ENCODE measurements at regions not wholly inside any gene's neighbourhood (a gene's known extent, or its start where the extent isn't known, plus 50 kb on each side); places are given as distances from the start of the nearest gene placed in this dataset.

GRCh38 chr4:136909626-136910025, 622.7 kb downstream of the PCDH18 start:
- Histone ChIP-seq H3K4me1 (no peaks in the 10 kb centered on the region), H3K27ac (no peak overlapping the region), H3K9me3 (no peaks in the 10 kb centered on the region), H3K27me3 (ENCODE audit: low read depth) (no peaks in the 10 kb centered on the region), H3K36me3 (no peaks in the 10 kb centered on the region), H3K4me3 (no peak overlapping the region)
- no peak for ATAC-seq
- intact Hi-C loops (cut with DNase I) = no loop called here
- TF ChIP-seq CTCF (IDR thresholded peaks at IDR 0.05) = no peak
- DNase-seq = no peak

- Histone ChIP-seq H3K9me3 (no peaks in the 10 kb centered on the region), H3K27ac (no peak overlapping the region), H3K36me3 (no peaks in the 10 kb centered on the region), H3K4me1 (no peaks in the 10 kb centered on the region), H3K27me3 (ENCODE audit: low read depth) (no peaks in the 10 kb centered on the region), H3K4me3 (no peak overlapping the region)
- TF ChIP-seq CTCF (IDR thresholded peaks at IDR 0.05) = no peak
- ATAC-seq (no peak), DNase-seq (no peak)
- intact Hi-C loops (cut with DNase I) = no loop called here
These were observed 624.2 kb downstream of the PCDH18 start for GRCh38 chr4:136908122-136908521.

- H3K36me3 ChIP-seq = no peaks in the 10 kb centered on the region
- no peak for TF ChIP-seq CTCF (IDR thresholded peaks at IDR 0.05)
- H3K4me3 ChIP-seq = no peak overlapping the region
- H3K4me1 ChIP-seq = no peaks in the 10 kb centered on the region
- H3K9me3 ChIP-seq = no peaks in the 10 kb centered on the region
- no peak overlapping the region for H3K27ac ChIP-seq
- H3K27me3 ChIP-seq (ENCODE audit: low read depth) = no peaks in the 10 kb centered on the region
- intact Hi-C loops (cut with DNase I) = no loop called here
- no peak for ATAC-seq
- DNase-seq = no peak
These were observed 631.6 kb downstream of the PCDH18 start for GRCh38 chr4:136900696-136901095.

DNA sequence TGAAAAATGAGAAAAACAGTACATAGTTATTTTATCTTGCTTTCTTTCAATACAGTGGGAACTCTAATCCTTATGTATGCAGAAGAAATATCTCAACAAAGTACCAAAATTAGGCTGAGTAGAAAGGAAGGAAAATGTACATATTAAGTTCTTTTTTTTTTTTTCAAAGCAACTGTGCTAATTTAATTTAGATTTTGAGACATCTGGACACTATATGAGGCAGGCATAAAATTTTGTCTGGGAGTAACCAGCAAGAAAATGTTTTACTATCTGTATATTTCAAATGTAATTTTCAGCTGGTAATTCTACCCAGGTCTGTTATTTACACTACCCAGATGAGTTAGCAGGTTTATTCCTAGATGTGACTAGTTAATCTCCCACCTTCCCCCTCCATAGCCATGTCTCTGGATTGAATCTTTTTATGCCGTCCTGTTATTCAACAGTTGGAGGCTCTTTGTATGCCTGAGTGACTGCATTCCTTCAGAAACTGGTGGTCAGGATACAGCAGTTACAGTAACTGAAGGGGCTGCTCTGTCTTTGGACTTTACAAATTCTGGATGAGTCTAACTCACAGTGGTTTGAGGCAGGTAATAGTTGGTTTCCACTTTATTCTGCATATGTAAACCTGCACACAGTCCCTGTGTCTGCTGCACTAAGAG, 633.6 kb downstream of the PCDH18 start:
- Histone ChIP-seq H3K27me3 (ENCODE audit: low read depth) (no peaks in the 10 kb centered on the region), H3K4me1 (no peaks in the 10 kb centered on the region), H3K4me3 (no peak overlapping the region), H3K9me3 (no peaks in the 10 kb centered on the region), H3K36me3 (no peaks in the 10 kb centered on the region), H3K27ac (no peak overlapping the region)
- ATAC-seq (no peak), DNase-seq (no peak)
- intact Hi-C loops (cut with DNase I) = no loop called here
- no peak for TF ChIP-seq CTCF (IDR thresholded peaks at IDR 0.05)

DNA sequence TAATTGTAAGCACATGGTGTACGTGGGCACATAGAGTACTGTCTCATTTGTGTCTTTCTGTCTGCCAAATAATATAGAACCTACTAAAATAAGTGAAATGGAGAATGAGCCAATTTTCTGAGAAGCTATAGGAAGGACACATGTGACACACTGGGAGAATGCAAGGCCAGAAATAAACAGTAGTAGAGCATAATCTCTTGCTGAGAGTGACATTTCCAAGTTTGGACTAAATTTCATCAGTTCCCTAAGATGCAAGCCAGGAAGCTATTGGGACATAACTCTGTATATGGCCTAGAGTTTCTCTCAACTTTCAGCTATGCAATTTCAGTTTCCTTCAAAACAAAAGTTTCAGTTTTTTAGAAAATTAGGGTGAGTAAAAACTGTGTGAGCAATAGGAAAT, 638.7 kb downstream of the PCDH18 start:
- intact Hi-C loops (cut with DNase I) = no loop called here
- no peak overlapping the region for H3K27ac ChIP-seq
- no peaks in the 10 kb centered on the region for H3K27me3 ChIP-seq (ENCODE audit: low read depth)
- no peak for TF ChIP-seq CTCF (IDR thresholded peaks at IDR 0.05)
- no peak for DNase-seq
- H3K9me3 ChIP-seq = no peaks in the 10 kb centered on the region
- H3K4me3 ChIP-seq = no peak overlapping the region
- H3K36me3 ChIP-seq = no peaks in the 10 kb centered on the region
- no peaks in the 10 kb centered on the region for H3K4me1 ChIP-seq
- no peak for ATAC-seq

All from lower lobe of right lung (tissue), 2 donors.